K562 (cell line): ENCODE measurements at regions not wholly inside any gene's neighbourhood (a gene's known extent, or its start where the extent isn't known, plus 50 kb on each side); places are given as distances from the start of the nearest gene placed in this dataset.

Experiments
- ATAC-seq: fragments of 200-7000 bp; cut with Tn5 transposase; 3 replicates; pipeline ENCODE4 v1.9.1; 2020; ENCODE audit warnings: moderate library complexity
- BruUV-seq: library from RNA; stranded (reverse); fragments of 400-500 nt; replicated peaks from 2 replicates; lab custom pipeline; 2021; lab: Mats Ljungman, UMichigan
- CTCF ChIA-PET: fragments of 300-600 bp; formaldehyde crosslinking; extraction: SDS; loops from one replicate; lab custom pipeline; 2021; ENCODE audit warnings: low intra/inter-chr PET ratio; lab: Yijun Ruan, JAX
- POLR2A ChIA-PET: fragments of 300-600, 350-650 bp; sonication (Branson Sonifier 250); formaldehyde crosslinking; extraction: SDS; loops from one replicate; lab custom pipeline; 2021; ENCODE audit warnings: antibody characterized with exemption, inconsistent platforms; lab: Yijun Ruan, JAX
- DNase-seq, 4 experiments: peaks; one replicate each; pipeline versions ENCODE4 v3.0.0 to v3.0.0-alpha.2; 2011 to 2018; ENCODE audit warnings: low spot score in 3 of 4, mixed read lengths in 3 of 4; ENCODE audit errors: extremely low read depth in 1 of 4
- FAIRE-seq: peaks from 2 replicates; lab custom pipeline; 2011; peaks lifted over from hg19 to GRCh38; lab: Jason Lieb, UNC
- H2AFZ ChIP-seq: 2 replicates; pipeline ENCODE4 v1.6.0; 2011; ENCODE audit warnings: low read depth, low read length, control low read depth, inconsistent platforms
- H3K27ac ChIP-seq: fragments of 200-600 bp; 3 replicates; pipeline ENCODE4 v1.8.0; 2011; ENCODE audit warnings: low read depth, mild to moderate bottlenecking, control low read depth, inconsistent platforms, low read length, moderate library complexity, mixed read lengths; ENCODE audit errors: extremely low read depth
- H3K27me3 ChIP-seq, 2 experiments: fragments of 300-600 bp in 1 of 2; 2 replicates in 1 of 2; 3 replicates in 1 of 2; pipeline versions ENCODE4 v1.6.0 to v1.8.0; 2011; ENCODE audit warnings: inconsistent platforms in 2 of 2, low read length in 2 of 2, mild to moderate bottlenecking in 1 of 2, mixed read lengths in 1 of 2, moderate library complexity in 1 of 2; ENCODE audit not compliant: control insufficient read depth in 2 of 2, insufficient read depth in 2 of 2
- H3K36me3 ChIP-seq: fragments of 300-600 bp; 3 replicates; pipeline ENCODE4 v1.8.0; 2011; ENCODE audit warnings: mild to moderate bottlenecking, low read length, inconsistent platforms; ENCODE audit not compliant: control insufficient read depth, insufficient read depth
- H3K4me1 ChIP-seq, 2 experiments: fragments of 200-600 bp in 1 of 2; replicated peaks in 1 of 2; 2 replicates in 1 of 2; 3 replicates in 1 of 2; pipeline versions ENCODE4 v1.5.1 to v1.8.0; 2011; ENCODE audit warnings: inconsistent platforms in 2 of 2, low read length in 2 of 2, mild to moderate bottlenecking in 1 of 2, mixed read lengths in 1 of 2, moderate library complexity in 1 of 2; ENCODE audit not compliant: control insufficient read depth in 2 of 2, insufficient read depth in 2 of 2
- H3K4me2 ChIP-seq: 2 replicates; pipeline ENCODE4 v1.6.1; 2011; ENCODE audit warnings: low read length, control low read depth, inconsistent platforms, mixed read lengths; ENCODE audit not compliant: insufficient read depth
- H3K4me3 ChIP-seq: fragments of 200-600 bp; sonication (generic), shearing (Covaris generic); 2 replicates; pipeline ENCODE4 v1.5.1; 2016; ENCODE audit warnings: control low read depth, inconsistent platforms
- H3K79me2 ChIP-seq: fragments of 200-600 bp; 3 replicates; pipeline ENCODE4 v1.8.0; 2011; ENCODE audit warnings: low read length, inconsistent platforms; ENCODE audit not compliant: control insufficient read depth, insufficient read depth
- H3K9ac ChIP-seq, 2 experiments: 2 replicates each; pipeline versions ENCODE4 v1.6.0 to v1.6.1; 2011; ENCODE audit warnings: low read depth in 2 of 2, low read length in 2 of 2, control low read depth in 1 of 2, inconsistent platforms in 1 of 2, mild to moderate bottlenecking in 1 of 2, mixed read lengths in 1 of 2; ENCODE audit not compliant: insufficient read depth in 1 of 2
- H3K9me1 ChIP-seq: one replicate; pipeline ENCODE4 v1.6.0; 2011; ENCODE audit warnings: inconsistent platforms, mild to moderate bottlenecking, low read length, moderate library complexity; ENCODE audit not compliant: control insufficient read depth, insufficient read depth
- H3K9me3 ChIP-seq: replicated peaks from 2 replicates; pipeline ENCODE4 v1.5.1; 2011; ENCODE audit warnings: low read depth, low read length, inconsistent platforms; ENCODE audit not compliant: control insufficient read depth, insufficient read depth
- H4K20me1 ChIP-seq: replicated peaks from 2 replicates; pipeline ENCODE4 v1.6.1; 2011; ENCODE audit warnings: low read length, inconsistent platforms, mixed read lengths; ENCODE audit not compliant: control insufficient read depth, insufficient read depth
- BCL6 ChIP-seq: fragments of 250-450 bp; sonication (Bioruptor Pico); IDR thresholded peaks from 2 replicates; pipeline ENCODE4 v1.4.0; 2020
- CCAR2 ChIP-seq: fragments of 200-400 bp; formaldehyde crosslinking; IDR thresholded peaks from 2 replicates; pipeline ENCODE4 v1.6.1; 2017; ENCODE audit warnings: mild to moderate bottlenecking, low read depth, low read length
- CCNT2 ChIP-seq: IDR thresholded peaks from 2 replicates; pipeline ENCODE4 v1.6.1; 2011; ENCODE audit warnings: borderline replicate concordance, low read depth, mild to moderate bottlenecking, moderate library complexity, mixed read lengths, low read length; ENCODE audit not compliant: insufficient read length; ENCODE audit errors: extremely low read depth
- CREM ChIP-seq: IDR thresholded peaks from 2 replicates; pipeline ENCODE4 v1.6.1; 2014; ENCODE audit warnings: antibody characterized with exemption, low read depth
- DLX4 ChIP-seq: fragments of 250-450 bp; sonication (Bioruptor Pico); IDR thresholded peaks from 2 replicates; pipeline ENCODE4 v1.6.1; 2021; ENCODE audit warnings: mild to moderate bottlenecking
- HMG20B ChIP-seq: fragments of 250-450 bp; sonication (Bioruptor Pico); IDR thresholded peaks from 2 replicates; pipeline ENCODE4 v1.5.0; 2021; ENCODE audit warnings: mild to moderate bottlenecking
- KDM2B ChIP-seq: fragments of 250-450 bp; sonication (Bioruptor Pico); IDR thresholded peaks from 2 replicates; pipeline ENCODE4 v1.8.0; 2021; ENCODE audit warnings: mild to moderate bottlenecking, moderate library complexity
- SMAD1 ChIP-seq: fragments of 150-350 bp; IDR thresholded peaks from 2 replicates; pipeline ENCODE4 v1.6.1; 2014; ENCODE audit warnings: low read length, low read depth; ENCODE audit not compliant: partially characterized antibody
- SP1 ChIP-seq: sonication (generic); formaldehyde crosslinking; IDR thresholded peaks from 2 replicates; pipeline ENCODE4 v1.8.1; 2022; ENCODE audit warnings: mild to moderate bottlenecking, missing genetic modification reagents
- ZNF140 ChIP-seq: fragments of 250-450 bp; sonication (Bioruptor Pico); IDR thresholded peaks from 2 replicates; pipeline ENCODE4 v1.8.0; 2021; ENCODE audit warnings: moderate library complexity, mild to moderate bottlenecking, inconsistent platforms
- ZNF175 ChIP-seq: fragments of 200-800 bp; sonication (Bioruptor generic); IDR thresholded peaks from 2 replicates; pipeline ENCODE4 v1.6.1; 2016; ENCODE audit warnings: low read depth, mild to moderate bottlenecking, missing genetic modification characterization, missing compliant biosample characterization
- ZNF444 ChIP-seq: fragments of 250-450 bp; sonication (Bioruptor Pico); IDR thresholded peaks from 2 replicates; pipeline ENCODE4 v1.4.0; 2020; ENCODE audit warnings: mild to moderate bottlenecking, moderate library complexity
- WGBS: fragments of 100-300 bp; shearing (Covaris generic); methylation state at CpG from one replicate; pipeline ENCODE4 v1.1.6; 2016; ENCODE audit warnings: low coverage, mixed read lengths; ENCODE audit not compliant: insufficient coverage; ENCODE audit errors: missing lambda C conversion rate; 5-methylcytosine and 5-hydroxymethylcytosine counted together
- in situ Hi-C: fragments of 300-500 bp; cut with MboI; formaldehyde crosslinking; loops from 4 replicates; pipeline ENCODE4 v1.15.0; 2018; ENCODE audit warnings: inconsistent platforms, mixed read lengths
- intact Hi-C: fragments of 100-400 bp; cut with micrococcal nuclease; formaldehyde crosslinking; loops from 2 replicates; pipeline ENCODE4 v1.14.2; 2022
- TF ChIP-seq, protein P1 (sequence below): fragments of 250-450 bp; sonication (Bioruptor Pico); IDR thresholded peaks from 2 replicates; pipeline ENCODE4 v1.8.0; 2021; ENCODE audit warnings: moderate library complexity, mild to moderate bottlenecking, inconsistent platforms
- TF ChIP-seq, protein P2 (sequence below): sonication (generic); formaldehyde crosslinking; IDR thresholded peaks from 2 replicates; pipeline ENCODE4 v1.8.0; 2022; ENCODE audit warnings: mild to moderate bottlenecking, missing genetic modification reagents
- TF ChIP-seq, protein P3 (sequence below), 2 experiments: IDR thresholded peaks; 2 replicates each; pipeline ENCODE4 v1.6.1; 2012; ENCODE audit warnings: improper control_type of control experiment in 2 of 2, low read depth in 2 of 2, low read length in 2 of 2, borderline replicate concordance in 1 of 2

DNA sequence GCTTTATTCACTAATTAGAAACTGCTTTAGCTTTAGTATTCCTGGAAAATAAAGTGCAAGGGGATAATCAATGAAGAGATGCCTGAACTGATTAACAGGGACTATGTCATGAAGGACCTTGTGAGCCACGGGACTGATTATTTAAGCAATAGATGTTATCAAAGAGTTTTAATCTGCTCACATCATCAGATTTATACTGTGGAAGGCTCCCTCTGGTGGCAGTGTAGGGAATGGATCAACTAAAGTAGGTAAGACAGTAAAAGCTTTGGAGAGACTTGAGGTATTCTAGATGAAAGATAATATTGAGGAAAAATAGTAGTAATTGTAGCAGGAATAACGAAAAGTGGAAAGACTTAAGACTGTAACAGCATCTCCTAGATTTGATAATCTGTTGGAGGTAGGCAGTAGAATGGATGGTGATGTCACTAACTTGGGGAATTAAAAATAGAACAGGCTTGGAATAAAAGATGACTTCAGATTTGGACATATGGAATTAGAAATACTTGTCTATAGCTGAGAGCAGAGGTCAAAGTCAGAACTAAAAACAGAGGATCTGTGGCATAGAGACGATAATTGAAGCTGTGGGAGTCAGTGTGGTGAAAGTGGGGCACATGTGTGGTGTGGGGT lies 80.3 kb upstream of the HTR1E start:
- no peak overlapping the region for H2AFZ ChIP-seq
- DNase-seq (peak; percentile 10 to 40 (median 33)), ATAC-seq (no peak), FAIRE-seq (no peak)
- H3K4me3 ChIP-seq, result no peak overlapping the region
- H3K4me2 ChIP-seq, result no peak overlapping the region
- no peaks in the 10 kb centered on the region for H3K4me1 ChIP-seq
- 0% methylated on average over 3 of the region's 3 CpGs for WGBS
- in situ Hi-C loops, result loop anchor here (10.0 kb wide), 1 partner anchor 292 kb away; no protein-coding TSS in a partner anchor
- no peak overlapping the region for H3K27ac ChIP-seq
- no peak overlapping the region for H3K9ac ChIP-seq
- H3K9me3 ChIP-seq, result no peaks in the 10 kb centered on the region
- no peaks in the 10 kb centered on the region for H3K9me1 ChIP-seq
- no TSS peak for BruUV-seq
- H4K20me1 ChIP-seq, result no peaks in the 10 kb centered on the region
- intact Hi-C loops, result loop anchor here (5.0 to 10.0 kb wide), 2 partner anchors 265 to 932 kb away; no protein-coding TSS in a partner anchor
- CTCF ChIA-PET, result interaction anchor here (1.1 kb wide), 1 partner anchor 933 kb away, joined by 3 read pairs; no protein-coding TSS in a partner anchor
- H3K27me3 ChIP-seq, result no peaks in the 10 kb centered on the region
- POLR2A ChIA-PET, result interaction anchor here (0.7 kb wide), 1 partner anchor 34 kb away, joined by 3 read pairs; no protein-coding TSS in a partner anchor
- H3K79me2 ChIP-seq, result no peaks in the 10 kb centered on the region
- no peaks in the 10 kb centered on the region for H3K36me3 ChIP-seq
- TF ChIP-seq, protein P1, sequence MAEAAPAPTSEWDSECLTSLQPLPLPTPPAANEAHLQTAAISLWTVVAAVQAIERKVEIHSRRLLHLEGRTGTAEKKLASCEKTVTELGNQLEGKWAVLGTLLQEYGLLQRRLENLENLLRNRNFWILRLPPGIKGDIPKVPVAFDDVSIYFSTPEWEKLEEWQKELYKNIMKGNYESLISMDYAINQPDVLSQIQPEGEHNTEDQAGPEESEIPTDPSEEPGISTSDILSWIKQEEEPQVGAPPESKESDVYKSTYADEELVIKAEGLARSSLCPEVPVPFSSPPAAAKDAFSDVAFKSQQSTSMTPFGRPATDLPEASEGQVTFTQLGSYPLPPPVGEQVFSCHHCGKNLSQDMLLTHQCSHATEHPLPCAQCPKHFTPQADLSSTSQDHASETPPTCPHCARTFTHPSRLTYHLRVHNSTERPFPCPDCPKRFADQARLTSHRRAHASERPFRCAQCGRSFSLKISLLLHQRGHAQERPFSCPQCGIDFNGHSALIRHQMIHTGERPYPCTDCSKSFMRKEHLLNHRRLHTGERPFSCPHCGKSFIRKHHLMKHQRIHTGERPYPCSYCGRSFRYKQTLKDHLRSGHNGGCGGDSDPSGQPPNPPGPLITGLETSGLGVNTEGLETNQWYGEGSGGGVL (CRISPR knock-in tag), result no peak
- TF ChIP-seq SMAD1 (no peak), BCL6 (no peak), CREM (no peak), KDM2B (CRISPR knock-in tag) (no peak), ZNF140 (no peak), ZNF444 (CRISPR knock-in tag) (no peak), DLX4 (CRISPR knock-in tag) (no peak), HMG20B (CRISPR knock-in tag) (no peak), CCAR2 (no peak), CCNT2 (no peak), SP1 (CRISPR knock-in tag) (no peak), ZNF175 (CRISPR knock-in tag) (no peak)
- TF ChIP-seq, protein P2, sequence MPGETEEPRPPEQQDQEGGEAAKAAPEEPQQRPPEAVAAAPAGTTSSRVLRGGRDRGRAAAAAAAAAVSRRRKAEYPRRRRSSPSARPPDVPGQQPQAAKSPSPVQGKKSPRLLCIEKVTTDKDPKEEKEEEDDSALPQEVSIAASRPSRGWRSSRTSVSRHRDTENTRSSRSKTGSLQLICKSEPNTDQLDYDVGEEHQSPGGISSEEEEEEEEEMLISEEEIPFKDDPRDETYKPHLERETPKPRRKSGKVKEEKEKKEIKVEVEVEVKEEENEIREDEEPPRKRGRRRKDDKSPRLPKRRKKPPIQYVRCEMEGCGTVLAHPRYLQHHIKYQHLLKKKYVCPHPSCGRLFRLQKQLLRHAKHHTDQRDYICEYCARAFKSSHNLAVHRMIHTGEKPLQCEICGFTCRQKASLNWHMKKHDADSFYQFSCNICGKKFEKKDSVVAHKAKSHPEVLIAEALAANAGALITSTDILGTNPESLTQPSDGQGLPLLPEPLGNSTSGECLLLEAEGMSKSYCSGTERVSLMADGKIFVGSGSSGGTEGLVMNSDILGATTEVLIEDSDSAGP, result no peak
- TF ChIP-seq, protein P3, sequence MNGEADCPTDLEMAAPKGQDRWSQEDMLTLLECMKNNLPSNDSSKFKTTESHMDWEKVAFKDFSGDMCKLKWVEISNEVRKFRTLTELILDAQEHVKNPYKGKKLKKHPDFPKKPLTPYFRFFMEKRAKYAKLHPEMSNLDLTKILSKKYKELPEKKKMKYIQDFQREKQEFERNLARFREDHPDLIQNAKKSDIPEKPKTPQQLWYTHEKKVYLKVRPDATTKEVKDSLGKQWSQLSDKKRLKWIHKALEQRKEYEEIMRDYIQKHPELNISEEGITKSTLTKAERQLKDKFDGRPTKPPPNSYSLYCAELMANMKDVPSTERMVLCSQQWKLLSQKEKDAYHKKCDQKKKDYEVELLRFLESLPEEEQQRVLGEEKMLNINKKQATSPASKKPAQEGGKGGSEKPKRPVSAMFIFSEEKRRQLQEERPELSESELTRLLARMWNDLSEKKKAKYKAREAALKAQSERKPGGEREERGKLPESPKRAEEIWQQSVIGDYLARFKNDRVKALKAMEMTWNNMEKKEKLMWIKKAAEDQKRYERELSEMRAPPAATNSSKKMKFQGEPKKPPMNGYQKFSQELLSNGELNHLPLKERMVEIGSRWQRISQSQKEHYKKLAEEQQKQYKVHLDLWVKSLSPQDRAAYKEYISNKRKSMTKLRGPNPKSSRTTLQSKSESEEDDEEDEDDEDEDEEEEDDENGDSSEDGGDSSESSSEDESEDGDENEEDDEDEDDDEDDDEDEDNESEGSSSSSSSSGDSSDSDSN (IDR thresholded peaks at IDR 0.05; ENCODE audit: borderline replicate concordance in 1 of 2, low read depth in 2 of 2, low read length in 2 of 2), result no peak
